ENCODE measurements at regions not wholly inside any gene's neighbourhood (a gene's known extent, or its start where the extent isn't known, plus 50 kb on each side); places are given as distances from the start of the nearest gene placed in this dataset.

GRCh38 chr2:217152831-217153230 lies 293.0 kb upstream of the TNP1 start:
- no peak for TF ChIP-seq CTCF (IDR thresholded peaks at IDR 0.05; ENCODE audit: insufficient read depth, low read depth, low read length)
- TF ChIP-seq EZH2 (IDR thresholded peaks at IDR 0.05; ENCODE audit: insufficient read depth, low read length): no peak
